ENCODE measurements at regions not wholly inside any gene's neighbourhood (a gene's known extent, or its start where the extent isn't known, plus 50 kb on each side); places are given as distances from the start of the nearest gene placed in this dataset.

- TF ChIP-seq CTCF (conservative IDR thresholded peaks at IDR 0.05 in 1 of 2, IDR thresholded peaks at IDR 0.05 in 1 of 2; ENCODE audit: low read depth in 1 of 2, low read length in 2 of 2) (no peak), EZH2 (IDR thresholded peaks at IDR 0.05; ENCODE audit: low read length, missing control alignments) (no peak)
These were observed 145.9 kb upstream of the HTR1E start for GRCh38 chr6:86791476-86791875.

Measured in fibroblast of lung (primary cell).